ENCODE measurements at regions not wholly inside any gene's neighbourhood (a gene's known extent, or its start where the extent isn't known, plus 50 kb on each side); places are given as distances from the start of the nearest gene placed in this dataset.

DNA sequence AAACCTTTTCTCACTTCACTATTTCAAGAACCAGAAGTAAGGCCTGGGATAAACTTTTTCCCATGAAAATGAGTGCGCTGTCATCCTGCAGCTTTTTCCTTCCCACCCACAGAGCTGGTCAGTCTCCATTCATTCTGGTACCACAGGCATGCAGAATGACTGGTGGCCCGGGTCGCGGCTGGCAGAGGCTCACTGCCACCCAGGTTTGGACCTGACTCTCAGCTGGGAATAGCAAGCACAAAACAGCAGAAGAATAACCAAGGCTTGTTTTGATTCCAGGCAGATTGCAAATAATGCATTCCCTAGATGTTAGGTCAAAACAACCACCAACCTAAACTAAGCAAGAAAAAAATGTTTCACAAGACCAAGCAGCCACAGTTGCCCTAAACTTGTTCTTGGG lies 190.5 kb upstream of the NRP1 start:
- DNase-seq = no peak

DNA sequence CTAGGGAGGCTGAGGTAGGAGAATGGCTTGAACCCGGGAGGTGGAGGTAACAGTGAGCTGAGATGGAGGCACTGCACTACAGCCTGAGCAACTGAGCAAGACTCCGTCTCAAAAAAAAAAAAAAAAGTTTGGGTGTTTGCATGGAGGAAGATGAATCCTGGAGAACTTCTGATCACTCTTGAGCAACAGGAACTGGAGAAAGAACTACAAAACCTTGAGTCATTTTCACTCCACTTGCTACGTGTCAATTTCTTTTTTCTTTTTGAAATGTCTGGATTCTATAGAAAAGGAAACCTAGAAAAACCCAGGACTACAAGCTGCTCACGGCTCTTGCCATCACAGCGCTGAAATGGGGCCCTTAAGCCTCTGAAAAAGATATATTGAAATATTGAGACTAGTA lies 189.6 kb upstream of the NRP1 start:
- DNase-seq = no peak

DNA sequence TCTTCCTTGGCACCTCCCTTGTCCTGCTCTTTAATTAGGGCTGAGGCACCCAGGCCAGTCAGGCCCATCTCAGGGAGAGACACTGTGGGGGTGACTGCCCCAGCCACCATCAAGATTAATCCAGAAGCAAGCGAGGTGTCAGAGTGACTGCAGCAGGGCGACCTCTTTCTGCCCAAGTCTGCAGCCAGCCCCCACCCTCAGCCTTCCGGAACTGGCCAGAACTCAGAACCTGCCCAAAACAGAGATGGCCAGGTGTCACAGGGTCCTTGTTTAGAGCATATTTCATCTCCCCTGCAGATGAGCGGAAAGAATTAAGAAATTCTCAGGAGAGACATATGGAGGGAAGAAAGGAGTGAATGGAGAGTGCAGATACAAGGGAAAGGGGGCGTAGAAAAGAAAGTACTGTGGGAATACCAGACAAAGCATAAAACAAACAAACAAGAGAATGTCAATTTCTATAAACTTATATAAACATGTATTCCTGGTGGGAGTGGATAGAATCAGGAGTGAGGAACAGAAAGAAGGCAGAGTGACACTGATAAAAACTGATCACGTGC lies 188.8 kb upstream of the NRP1 start:
- DNase-seq = no peak

DNA sequence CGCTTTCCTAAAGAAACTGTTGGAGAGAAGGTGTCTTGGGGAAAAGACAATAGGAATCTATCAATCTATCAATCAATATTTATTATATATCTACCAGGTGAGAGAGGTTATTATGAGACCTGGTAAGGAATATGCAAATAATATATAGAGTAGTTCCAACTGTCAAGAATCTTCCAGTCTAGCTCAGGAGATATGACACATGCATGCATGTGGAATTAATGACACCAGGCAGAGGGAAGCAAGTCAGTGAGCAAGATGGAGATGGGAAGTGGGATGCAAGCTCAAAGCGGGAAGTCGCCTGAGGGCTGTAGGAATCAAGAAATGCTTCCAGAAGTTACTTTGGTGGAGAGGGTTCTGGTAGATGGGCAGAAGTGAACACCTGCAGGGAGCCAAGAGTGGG lies 187.4 kb upstream of the NRP1 start:
- DNase-seq = no peak

DNA sequence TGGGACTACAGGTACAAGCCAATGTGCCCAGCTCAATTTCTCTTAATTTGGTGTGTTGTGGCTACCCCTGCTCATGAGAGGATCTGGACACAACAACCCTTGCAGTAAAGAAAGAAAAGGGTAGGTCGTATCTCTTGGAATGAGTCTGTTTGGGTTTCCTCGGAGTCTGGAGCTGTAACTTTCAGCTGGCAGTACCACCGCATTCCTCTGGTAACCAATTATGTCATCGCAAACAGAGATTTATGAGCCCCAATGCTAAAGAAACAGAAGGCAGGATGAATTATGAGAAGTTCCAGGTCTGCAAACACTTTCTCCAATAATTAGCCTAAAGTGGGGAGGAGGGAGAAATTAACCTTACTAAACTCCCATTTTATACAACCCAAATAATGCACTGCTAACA lies 186.6 kb upstream of the NRP1 start:
- no peak for DNase-seq

DNA sequence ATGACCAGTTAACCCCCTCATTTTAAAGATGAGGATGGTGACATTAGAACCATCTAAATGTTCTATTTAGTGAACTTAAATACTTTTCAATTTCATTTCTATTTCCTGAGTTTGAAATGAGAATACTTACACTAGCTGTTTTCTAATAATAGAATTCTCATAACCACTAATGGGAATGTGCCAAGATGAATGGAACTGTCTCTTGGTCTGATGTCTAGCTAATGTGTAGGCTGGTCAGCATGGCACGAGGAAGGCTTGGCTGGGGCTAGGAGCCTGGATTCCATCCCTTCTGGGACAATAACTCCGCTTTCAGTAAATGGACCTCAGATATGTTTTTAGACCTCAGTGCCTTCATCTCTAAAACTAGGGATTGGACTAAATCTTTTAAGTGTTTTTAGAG lies 185.8 kb upstream of the NRP1 start:
- DNase-seq = no peak

DNA sequence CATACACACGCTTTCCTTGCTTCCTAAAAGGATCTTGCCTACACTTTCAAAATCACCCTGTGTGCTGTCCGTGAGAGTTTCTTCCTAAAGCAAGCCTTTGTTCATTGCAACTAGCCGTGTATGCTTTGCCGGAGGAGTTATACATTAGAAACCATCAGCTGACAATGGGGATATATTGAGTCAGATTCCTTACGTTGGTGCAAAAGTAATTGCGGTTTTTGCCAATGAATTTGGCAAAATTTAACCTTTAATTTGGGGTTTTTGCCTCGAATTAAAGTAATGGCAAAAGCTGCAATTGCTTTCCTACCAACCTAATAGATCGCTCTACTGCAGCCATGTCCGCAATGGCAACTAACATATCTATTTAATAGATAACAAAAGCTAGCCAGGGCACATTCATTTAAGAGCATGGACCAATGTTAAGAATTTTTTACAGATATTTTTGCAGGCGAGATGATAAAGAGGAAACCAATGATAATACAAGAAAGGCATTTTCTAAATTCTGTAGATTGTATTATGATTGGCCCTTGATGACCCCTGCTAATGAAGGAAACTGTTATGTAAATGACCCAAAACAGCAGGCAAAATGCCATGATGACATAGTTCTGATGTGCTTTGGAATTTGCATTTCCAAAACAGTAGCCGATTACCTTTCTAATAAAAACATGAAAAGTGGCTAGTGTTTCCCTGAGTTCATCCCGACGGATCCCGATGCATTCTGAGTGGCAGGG lies 184.8 kb upstream of the NRP1 start:
- no peak for DNase-seq

DNA sequence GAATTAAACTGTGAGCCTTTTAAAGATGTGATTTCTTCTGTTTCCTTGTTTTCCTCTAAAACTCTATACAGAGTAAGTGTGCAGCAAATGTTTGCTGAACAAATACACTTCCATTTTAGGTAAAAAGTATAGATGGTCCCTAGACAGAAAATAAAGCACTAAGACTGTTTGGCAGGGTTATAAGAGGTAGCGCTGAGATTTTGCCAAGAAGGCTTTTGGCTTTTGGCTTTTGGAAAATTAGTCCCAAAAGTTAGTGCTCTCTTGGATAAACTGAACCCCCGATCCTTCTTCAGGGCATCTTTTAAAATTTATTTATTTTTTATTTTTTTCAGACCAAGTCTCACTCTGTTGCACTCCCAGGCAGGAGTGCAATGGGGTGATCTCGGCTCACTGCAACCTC lies 175.7 kb upstream of the NRP1 start:
- no peak for DNase-seq

DNA sequence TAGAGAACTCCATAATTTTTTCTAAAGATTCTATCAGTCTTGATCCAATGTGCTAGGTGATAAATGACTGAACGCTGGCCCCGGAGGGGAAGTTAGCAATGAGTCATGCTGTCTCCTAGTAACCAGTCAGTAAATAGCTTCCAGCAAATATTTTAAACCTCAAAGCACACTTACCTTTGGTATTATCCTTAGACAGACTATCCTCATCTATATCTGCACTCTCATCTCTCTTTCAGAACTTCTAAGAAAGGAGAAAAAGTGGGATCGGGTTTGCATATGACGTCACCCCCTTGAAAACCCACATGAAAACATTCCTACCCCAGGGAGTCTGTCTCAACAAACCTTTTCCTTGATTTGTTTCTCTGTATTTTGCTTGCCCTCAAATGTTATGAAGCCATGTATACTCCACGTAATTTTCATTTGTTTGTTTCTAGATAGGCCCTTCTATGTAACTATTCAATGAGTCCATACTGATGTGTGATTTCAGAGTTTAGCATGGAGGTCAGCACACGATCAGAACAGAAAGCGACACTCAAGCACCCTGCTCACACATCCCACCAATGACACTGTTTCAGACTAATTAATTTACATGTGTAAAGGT lies 174.9 kb upstream of the NRP1 start:
- no peak for DNase-seq

DNA sequence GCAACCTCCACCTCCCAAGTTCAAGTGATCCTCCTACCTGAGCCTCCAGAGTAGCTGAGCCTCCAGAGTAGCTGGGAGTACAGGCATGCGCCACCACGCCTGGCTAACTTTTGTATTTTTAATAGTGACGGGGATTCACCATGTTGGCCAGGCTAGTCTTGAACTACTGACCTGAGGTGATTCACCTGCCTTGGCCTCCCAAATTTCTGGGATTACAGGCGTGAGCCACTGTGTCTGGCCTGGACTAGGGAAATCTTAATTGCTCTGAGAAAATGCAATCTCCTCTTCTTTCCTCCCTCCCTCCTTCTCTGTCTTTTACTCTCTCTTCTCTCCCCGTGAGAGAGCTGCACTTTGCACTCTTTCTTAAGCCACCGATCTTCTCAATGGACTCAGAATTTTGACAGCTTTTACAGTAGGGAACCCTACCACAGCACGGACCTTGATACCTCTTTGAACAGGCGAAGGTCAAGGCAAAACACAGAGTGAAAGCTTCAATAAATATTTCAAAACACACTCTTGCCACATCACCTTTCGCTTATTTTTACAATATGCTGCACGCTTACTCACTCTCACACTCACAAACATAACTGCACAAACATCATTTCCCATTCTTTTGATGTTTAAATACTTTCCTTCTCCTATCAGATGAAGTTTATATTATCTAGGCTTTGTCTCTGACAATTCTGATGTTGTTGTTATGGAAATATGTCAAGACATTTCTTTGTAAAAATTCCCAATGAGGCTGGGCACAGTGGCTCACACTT lies 173.4 kb upstream of the NRP1 start:
- DNase-seq = no peak

DNA sequence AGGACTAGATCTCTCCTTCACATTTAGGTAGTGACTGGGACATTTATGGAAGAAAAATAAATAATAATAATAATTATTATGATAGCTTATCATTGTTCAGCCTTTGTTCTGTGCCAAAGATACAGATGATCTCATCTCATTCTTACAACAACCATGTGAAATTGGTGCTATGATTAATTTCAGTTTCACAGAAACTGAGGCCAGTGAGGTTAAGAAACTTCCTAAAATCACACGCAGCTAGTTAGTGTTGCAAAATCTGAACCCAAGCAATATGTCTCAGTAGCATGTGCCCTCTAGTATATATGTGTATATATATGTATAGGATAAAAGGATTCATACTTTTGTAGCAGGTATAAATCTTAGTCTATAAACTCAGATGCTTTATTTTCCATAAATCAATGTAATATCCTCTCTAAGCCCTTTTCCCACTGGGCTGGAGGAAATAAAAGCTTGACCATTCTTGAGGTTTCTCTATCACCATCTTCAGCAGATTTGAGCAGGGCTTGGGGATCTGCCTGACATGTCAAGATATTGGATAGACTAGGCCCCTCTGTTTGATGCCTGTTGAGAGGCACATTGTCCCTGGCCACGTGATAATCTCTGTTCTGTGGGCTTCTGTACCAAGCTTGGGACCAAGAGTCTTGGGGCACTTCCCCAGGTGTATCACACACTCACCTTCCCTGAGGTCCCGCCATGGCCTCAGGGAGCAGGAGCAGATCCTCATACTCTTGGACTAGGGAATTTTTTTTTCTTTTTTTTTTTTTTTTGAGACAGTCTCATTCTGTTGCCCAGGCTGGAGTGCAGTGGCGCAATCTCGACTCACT lies 172.6 kb upstream of the NRP1 start:
- DNase-seq = no peak

DNA sequence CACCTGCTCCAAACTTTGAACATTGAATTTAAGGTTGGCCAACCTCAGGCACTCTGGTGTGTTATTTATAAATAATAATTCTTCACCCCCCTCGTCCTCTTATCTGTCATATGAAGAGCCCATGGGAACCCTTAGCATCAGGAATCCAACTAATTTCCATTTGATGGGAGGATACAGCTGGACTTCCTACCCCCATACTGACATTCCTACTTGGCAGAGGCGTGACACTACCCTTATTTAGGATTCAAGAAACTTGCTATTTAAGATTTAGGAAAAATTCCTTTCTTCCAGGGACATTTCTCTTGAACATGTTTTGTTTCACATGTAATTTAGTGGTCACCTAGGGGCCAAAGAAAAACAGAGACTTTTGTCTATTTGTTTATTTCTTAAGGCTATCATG lies 171.9 kb upstream of the NRP1 start:
- no peak for DNase-seq

DNA sequence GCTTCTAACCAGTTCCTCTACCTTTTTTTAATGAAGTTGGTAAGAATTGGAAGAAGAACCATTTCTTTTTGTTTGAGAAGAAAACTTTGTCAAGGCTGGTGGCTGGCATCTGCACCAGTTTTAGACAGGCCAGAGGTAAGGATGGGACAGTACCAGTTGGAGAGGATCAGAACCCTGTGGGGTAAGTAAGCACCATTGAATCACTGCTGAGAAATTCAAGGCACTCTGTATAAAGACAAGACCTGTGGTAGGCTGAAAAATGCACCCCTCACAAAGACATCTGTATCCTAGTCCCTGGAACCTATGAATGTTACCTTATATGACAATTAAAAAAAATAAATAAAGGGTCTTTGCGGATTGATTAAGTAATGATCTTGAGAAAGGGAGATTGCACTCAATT lies 166.7 kb upstream of the NRP1 start:
- no peak for DNase-seq

DNA sequence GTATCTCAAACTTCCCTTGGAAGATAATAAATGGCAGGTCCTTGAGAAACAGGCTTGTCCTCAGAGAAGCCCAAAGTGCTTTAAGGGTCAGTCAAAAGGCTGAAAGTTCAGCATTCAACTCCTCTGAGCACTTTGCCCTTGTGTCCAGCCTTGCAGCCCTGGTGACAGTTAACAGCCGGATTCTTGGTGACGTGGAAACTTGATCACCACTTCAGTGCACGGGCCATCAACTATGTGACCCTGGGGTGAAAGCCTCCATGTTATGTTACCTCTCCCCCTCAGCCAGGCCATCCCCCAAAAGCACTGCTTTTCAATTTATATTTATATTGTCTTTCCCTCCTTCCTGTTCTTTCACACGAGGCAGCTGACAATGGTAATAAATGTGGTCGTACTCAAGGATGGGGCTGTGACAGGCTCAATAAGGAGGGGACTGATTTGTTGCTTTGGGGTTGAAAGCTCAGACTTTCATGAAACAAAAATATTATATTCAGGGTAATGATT lies 164.0 kb upstream of the NRP1 start:
- DNase-seq = no peak

DNA sequence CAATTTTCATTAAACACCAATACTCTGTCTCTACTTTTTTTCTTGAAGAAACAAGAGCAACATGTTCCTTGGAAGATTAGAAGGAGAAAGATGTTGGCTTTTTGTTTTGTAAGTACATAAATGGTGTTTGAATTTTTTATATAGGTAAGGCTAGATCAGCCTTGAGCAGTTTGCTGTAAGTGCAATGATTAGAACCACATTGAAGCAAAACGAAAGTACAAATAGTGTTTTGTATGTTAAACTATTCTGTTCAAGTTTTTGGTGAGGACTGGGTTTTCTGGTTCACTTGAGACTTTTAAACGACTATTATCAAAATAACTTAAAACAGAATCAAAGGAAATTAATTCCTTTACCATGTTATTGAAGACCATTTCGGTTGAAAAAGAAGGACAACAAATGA lies 162.9 kb upstream of the NRP1 start:
- no peak for DNase-seq

DNA sequence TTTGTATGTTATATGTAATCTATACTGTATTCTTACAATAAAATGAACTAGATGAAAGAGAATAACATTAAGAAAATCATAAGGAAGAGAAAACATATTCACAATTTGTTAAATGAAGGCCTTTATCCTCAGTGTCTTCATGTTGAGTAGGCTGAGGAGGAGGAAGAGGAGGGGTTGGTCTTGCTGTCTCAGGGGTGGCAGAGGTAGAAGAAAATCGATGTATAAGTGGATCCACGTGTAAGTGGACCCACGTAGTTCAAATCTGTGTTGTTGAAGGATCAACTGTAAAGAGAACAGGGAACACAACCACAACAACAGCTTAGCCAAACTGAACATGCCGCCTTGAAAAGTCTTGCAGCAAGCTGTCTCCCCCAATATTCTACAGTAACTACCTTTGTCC lies 161.6 kb upstream of the NRP1 start:
- no peak for DNase-seq

DNA sequence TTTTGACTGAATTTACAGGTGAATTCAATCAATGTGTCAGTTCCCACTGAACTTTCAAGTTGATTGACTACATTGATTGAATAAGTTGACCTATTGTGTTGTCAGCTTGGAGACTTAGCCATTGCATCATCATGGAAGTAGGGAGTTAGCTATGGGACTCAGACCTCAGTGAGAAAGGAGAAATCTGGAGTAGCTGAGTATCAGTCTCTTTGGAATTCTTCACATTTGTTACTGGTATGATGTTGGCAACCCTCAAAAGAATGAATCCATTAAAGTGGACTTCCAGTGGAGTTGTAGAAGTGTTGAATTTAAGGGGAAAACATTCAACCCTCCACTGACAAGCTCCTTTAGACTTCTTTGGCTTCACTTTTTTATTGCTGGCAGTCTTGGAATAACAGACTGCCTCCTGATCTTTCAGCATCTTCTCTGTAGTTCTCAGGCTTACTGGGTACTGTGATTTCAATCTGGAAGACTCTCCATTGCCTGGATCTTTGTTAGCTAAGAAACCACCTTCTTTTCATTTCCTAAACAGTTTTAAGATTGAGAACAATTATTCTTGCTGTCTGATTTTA lies 160.3 kb upstream of the NRP1 start:
- no peak for DNase-seq

DNA sequence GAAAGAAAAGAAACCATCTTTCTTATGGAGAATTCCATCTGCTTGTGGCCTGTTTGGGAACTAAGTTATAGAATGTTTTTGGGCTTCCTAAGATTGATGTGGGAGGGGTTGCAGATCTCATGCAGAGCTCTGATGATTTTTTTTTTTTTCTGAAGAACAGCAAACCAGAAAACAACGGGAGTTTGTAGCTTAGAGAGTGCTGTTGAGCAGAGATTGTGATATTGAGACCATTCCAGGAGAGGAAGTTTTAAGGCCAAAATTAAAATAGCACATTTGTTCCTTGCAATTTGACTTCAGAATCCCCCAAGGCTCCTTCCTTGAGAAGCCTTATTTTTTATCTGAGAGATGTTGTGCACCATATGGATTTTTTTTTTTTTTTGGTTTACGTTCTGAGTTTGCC lies 159.5 kb upstream of the NRP1 start:
- no peak for DNase-seq

DNA sequence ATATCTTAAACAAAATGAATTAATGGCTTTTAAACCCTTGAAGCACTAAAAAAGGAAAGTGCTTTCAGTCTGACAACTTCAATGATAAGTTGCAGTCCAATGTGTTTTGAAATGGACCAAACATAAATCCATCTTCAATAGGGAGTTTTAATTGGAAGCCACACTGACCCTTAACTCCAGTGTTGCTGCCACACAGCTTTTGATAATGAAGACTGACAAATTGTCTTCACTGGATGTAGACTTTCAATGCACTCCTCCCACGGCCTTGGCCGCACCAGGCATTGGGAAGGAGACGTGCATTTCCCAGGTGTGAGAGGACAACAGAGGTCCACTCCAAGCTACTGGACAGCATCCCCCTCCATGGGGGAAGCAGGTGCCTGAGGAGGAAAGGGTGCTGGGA lies 159.0 kb upstream of the NRP1 start:
- no peak for DNase-seq

DNA sequence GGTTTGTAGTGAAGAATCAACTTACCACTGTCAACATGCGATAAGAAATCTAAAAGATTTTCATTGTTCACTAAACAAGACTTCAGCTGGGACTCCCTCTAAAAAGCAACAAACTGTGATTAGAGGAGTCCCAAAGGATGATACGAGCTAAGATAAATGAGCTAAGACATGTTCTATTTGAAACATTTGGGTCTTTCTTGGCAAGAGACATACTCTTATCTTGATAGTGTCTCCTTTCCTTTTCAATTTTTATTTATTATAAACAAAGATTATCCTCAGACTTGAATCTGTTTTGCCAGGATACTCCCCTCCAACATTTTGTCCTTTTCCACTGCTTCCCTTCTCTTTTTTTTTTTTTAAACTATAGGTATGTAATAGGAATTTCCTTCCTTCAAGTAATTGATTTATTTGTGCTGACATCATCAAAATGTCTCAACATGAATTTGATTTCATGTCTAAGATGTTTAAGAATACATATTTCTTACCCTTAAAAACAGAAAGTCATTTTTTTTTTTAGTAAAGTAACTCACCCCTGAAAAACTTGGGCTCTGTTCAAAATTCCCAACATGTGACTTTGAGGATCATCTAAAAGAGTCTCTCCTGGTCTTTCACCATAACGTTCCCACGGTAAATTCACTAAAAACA lies 158.4 kb upstream of the NRP1 start:
- DNase-seq = no peak

DNA sequence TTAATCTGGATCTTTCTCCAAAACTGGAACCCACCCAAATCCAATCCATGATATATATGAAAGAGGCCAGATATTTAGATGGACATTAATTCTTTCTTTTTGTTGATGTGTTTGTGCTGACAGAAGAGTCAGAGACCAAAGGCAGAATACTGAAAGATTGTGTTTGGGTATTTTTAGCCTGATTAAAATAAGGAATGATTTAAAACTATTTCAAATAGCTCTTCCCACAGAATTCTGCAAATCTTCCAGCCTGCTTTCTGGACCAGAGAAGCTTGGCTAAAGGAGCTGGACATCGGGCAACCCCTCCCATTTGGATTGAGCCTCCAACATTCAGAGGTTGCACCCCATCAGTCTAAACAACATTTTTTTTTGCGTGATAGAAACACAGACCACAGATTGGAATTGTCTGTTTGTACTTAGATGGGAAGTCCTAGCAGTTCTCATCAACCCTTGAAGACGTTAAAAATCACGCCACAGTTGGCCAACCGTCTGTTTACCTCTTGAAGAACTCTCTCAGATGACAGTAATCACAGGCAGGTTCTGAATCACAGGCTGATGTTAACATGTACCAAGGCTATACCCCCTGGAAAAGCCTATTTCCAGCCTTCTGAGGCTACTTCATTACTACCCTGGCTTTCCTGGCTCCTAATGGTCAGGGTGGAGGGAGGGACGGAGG lies 155.2 kb upstream of the NRP1 start:
- no peak for DNase-seq

Data from stimulated activated CD4-positive, alpha-beta T cell treated with anti-CD3 and anti-CD28 coated beads, Interleukin-4, amount 100 ng/mL, for 4 hours (primary cell).